G401 (cell line): ENCODE measurements at regions not wholly inside any gene's neighbourhood (a gene's known extent, or its start where the extent isn't known, plus 50 kb on each side); places are given as distances from the start of the nearest gene placed in this dataset.

ENCODE experiments used
- DNase-seq: peaks from one replicate; pipeline ENCODE4 v3.0.0-alpha.2; 2015; ENCODE audit warnings: low spot score
- in situ Hi-C: cut with HindIII; loops from 2 replicates; pipeline ENCODE4 v1.10.0; 2016; ENCODE audit warnings: low sequenced_read_pairs, mixed read lengths

DNA sequence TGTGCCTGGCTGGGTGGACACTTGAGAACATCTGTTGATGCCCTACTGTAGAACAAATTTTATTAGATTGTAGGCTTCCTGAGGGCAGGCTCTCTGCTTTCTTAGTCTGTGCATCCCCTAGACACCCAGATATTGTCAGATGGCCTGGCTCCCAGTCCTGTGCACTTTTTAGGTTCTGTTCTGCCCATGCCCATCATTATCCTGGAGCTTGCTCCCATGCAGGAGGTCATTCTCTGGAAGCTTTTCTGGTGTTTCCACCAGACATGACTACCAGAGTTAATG, 213.3 kb downstream of the MYCN start:
- in situ Hi-C loops = no loop called here

DNA sequence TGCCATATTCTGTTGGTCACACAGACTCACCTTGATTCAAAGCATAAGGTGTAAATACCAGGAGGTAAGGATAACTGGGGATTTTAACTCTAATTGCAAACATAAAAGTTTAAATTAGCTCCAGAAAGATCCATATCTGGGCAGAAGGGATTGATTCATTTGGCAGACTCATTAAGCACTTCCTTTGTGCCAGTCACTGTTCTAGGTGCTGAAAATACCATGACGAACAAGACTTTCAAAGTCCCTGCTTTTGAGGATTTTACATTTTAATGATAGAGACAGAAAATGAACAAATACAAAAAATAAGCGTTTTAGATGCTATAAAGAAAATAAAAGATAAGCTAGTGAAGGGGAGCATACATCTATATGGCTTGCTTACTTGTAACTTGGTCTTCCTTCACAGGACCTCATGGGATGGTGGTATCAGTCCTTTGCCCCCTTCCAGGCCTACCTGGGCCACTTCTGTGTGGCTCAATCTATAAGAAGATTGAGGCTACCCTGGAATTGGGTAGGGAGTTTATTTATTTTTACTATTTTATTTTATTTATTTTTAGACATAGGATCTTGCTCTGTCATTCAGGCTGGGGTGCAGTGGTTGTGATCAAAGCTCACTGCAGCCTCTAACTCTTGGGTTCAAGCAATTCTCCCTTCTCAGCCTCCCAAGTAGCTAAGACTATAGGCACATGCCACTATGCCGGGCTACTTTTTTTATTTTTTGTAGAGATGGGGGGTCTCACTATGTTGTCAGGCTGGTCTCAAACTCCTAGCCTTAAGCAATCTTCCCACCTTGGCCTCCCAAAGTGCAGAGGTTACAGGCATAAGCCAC, 212.8 kb downstream of the MYCN start:
- in situ Hi-C loops = no loop called here
- DNase-seq = no peak

More for the DNA sequence above, 213.3 kb downstream of the MYCN start:
- no peak for DNase-seq

DNA sequence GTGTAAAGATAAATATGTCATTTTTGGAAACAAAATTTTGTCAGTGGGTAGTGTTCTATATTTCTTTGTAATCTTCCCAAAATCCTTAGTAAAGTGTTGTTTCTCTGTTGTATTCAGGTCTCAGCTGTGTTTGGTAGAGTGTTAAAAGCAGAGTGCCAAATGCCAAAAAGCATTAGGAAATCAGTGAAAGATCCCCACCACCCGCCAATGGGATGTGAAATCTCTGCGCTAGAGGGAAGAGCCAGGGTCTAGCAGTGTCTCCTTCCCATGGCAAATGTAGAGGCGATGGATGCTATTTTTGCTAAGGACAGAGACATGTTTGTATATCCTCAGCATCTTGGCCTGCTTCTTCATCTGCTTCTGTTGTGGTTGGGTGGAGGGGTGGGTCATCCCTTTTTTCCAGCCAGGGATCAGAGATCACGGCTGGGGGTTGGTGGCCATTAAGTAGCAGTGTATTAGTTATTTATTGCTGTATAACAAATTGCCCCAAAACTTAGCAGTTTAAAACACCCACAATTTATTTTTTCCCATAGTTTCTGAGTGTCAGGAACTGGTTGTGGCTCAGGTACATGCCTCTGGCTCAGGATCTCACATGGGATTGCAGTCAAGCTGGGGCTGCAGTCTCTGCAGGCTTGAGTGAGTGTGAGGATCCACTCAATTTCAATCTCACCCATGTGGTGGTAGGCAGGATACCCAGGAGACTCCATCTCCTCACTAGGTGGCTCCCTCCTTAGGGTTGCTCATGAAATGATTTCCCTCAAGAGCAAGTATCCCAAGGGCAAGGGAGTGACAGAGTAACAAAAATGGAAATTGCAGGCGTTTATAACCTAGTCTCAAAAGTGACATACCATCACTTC, 211.9 kb downstream of the MYCN start:
- DNase-seq = no peak

DNA sequence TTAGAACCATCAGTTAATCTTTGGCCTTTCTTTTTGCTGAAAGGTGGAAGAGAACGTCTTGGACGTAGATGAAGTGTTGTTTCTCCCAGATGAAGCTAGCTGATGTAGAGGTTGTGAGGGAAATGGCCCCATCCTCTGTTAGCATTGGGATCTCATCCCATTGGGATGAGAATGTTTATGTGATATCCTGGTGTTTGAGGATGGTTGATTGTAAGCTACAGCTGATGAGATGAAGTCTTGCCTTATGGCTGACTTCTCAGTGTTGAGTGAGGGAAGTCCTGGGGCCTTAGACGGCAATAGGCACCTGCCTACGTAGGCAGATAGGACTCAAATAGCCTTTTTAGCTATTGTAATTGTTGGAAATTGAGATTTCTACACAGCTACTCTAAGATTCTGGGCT, 211.3 kb downstream of the MYCN start:
- no peak for DNase-seq

More for the DNA sequence above, 211.9 kb downstream of the MYCN start:
- in situ Hi-C loops = no loop called here

DNA sequence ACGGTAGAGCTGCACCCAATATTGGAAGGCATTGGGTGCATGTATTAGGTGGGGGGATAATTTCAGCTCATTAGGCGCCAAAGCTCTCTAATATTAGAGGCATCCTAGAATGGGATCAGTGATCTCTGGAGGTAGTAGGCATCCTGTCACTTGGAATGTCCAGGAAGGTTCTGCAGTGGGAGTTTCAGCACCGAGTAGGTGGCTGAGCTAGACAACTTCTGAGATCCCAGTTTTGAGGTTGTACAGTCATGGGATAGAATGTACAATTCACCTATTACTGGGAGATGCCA, 210.9 kb downstream of the MYCN start:
- in situ Hi-C loops = no loop called here
- DNase-seq = no peak

More for the DNA sequence above, 211.3 kb downstream of the MYCN start:
- in situ Hi-C loops = no loop called here

DNA sequence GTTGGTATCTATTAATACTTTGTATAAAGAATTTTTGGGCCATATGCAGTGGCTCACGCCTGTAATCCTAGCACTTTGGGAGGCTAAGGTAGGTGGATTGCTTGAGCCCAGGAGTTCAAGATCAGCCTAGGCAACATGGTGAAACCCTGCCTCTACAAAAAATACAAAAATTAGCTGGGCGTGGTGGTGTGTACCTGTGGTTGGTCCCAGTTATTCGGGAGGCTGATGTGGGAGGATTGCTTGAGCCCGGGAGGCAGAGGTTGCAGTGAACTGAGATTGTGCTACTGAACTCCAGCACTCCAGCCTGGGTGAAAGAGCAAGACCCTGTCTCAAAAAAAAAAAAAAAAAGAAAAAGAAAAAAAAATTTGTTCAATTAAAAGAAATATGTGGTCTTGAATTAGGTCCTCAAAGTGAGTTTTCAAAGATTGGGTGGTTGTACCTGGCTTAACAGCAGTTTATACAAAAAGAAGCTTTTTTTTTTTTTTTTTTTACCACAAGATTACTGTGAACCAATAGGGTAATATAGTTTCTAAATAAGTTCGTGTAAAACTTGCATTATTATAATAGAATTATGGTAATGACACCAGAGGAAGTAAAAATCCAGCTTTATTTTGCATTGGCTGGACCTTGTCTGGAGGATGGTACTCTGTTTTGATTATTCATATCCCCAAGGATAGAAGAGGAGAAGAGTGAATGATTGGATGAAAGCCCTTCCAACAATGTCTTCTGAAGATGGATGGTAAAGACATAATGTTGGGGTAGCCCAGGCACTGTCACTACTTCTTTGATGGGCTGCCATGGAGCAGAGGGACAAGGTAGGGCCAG, 210.3 kb downstream of the MYCN start:
- DNase-seq = no peak

DNA sequence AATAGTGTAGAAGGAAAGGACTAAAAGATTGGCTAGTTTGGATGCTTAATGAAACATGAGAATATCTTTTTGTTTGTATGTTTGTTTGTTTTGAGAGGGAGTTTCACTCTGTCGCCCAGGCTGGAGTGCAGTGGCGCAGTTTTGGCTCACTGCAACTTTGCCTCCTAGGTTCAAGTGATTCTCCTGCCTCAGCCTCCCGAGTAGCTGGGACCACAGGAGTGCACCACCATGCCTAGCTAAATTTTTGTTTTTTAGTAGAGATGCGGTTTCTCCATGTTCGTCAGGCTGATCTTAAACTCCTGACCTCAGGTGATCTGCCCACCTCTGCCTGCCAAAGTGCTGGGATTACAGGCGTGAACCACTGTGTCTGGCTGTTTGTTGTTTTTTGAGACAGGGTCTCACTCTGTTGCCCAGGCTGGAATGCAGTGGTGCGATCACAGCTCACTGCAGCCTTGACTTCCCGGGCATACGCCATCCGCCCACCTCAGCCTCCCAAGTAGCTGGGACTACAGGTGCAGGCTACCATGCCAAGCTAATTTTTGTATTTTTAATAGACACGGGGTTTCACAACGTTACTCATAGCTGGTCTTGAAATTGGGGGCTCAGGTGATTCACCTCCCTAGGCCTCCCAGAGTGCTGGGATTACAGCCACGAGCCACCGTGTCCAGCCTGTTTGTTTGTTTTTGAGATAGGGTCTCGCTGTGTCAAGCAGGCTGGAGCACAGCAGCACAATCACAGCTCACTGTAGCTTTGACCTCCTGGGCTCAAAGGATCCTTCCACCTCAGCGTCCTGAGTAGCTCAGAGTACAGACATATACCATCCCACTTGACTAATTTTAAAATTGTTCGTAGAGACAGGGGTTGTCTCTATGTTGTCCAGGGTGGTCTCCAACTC, 209.2 kb downstream of the MYCN start:
- in situ Hi-C loops = no loop called here
- DNase-seq = no peak

More for the DNA sequence above, 210.3 kb downstream of the MYCN start:
- in situ Hi-C loops = no loop called here

DNA sequence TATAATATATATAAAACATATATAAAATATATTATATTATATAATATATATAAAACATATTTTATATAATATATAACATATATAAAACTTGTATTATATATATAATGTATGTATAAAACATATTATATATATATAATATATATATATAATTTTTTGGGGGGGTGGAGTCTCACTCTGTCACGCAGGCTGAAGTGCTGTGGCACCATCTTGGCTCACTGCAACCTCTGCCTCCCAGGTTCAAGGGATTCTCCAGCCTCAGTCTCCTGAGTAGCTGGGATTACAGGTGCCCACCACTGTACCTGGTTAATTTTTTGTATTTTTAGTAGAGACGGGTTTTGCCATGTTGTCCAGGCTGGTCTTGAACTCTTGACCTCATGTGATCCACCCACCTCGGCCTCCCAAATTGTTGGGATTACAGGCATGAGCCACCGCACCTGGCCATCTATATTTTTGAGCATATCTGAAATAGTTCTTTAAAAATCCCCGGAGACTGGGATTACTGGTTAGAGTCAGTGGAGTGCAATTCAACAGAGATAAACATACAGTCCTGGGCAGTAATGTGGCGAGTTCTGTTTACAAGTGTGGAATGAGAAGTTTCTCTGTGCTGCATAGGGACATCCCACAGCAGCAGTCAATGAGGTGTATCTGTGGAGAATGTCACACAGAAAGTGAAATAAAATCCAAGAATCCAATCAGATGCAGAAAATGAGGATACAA, 208.4 kb downstream of the MYCN start:
- DNase-seq = no peak
- in situ Hi-C loops = no loop called here

DNA sequence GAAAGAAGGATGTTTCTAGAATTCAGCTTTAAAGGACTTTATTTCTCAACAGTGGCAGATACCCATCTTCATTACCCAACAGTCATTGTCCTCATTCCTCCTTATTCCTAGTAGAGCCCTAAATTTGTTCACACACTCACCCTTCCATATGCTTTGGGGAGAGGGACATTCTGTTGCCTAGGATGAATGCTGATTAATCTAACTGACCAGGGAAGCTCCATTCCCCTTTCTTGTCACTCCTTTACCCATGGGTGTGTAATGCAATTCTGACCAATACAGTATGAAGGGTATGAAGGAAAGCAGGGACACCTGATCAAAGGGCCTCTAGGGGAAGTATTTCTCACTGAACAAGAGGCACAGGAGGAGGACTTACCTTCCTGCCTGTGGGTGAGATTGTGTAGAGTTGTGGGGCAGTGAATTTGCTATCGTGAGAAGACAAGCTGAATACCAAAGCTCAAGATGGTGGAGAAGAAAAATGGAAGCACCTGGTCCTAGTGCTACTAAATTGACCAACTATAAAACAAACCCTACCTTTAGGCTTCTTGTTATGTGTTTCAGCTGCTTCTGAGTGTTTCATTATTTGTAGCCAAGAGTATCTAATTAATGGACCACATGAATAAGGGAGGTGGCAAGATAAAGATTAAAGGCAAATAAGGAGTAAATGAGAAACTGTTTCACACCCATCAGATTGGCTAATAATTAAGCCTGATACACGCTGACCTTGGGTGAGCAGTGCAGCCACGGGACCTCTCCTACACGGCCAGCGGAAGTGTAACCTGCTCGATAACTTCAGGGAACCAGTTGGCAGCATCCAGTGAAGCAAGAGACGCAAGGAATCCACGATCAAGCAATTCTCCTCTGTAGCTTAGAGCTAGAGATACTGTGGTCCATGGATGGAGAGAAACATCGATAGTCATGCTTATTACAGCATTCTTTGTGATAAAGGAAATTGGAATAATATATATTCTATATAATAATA, 202.3 kb downstream of the MYCN start:
- no peak for DNase-seq
- in situ Hi-C loops = no loop called here

DNA sequence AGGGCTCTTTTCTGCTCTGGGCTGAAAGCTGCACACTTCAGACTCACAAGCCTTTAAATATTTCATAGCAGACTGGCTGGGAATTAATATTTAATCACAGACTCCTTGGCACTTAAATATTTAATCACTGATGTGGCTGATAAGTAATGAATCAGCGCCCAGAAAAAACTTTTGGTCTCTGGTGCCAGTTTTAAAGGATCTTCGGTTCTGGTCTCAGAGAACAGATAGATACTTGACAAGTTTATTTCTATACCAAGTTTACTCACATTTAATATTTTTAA, 201.2 kb downstream of the MYCN start:
- no peak for DNase-seq
- in situ Hi-C loops = no loop called here

DNA sequence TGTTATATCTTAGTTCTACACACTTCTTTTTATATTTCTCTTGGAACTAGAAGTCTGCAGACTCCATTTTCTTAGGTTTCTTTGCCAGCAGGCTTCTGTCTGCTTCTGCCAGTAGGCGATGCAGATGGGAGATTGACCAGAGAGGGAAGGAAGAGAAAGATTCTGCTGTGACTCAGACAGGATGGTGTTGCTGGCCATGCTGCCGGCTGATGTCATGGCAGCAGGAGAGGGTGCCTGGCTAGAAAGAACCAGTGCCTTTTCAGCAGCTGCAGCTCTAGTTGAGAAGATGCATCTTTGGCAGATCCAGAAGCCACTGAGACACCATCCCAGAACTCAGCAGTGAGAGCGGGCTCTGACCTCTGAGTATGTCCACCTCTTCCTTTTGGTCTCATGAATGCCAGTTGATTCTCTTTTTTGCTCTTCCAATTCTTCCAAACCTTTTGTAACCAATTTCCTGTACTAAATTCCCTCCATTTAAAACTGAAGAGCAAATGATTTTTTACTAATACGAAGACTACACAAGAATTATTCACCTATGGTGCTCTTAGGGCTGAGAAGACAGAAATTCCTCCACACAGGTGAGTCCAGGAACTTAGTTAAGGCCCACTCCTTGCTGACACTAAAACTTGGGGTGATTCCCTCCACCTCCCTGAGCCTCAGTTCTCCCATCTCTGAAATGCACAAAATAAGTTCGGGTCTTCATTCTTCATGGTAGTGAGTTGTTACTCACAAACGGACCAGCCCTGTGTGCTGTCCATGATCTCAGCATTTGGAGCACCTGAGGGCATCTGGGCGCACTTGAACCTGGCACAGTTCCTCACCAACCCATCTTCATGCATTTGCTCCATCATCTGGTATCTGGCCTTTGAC, 200.7 kb downstream of the MYCN start:
- no peak for DNase-seq
- in situ Hi-C loops = no loop called here

DNA sequence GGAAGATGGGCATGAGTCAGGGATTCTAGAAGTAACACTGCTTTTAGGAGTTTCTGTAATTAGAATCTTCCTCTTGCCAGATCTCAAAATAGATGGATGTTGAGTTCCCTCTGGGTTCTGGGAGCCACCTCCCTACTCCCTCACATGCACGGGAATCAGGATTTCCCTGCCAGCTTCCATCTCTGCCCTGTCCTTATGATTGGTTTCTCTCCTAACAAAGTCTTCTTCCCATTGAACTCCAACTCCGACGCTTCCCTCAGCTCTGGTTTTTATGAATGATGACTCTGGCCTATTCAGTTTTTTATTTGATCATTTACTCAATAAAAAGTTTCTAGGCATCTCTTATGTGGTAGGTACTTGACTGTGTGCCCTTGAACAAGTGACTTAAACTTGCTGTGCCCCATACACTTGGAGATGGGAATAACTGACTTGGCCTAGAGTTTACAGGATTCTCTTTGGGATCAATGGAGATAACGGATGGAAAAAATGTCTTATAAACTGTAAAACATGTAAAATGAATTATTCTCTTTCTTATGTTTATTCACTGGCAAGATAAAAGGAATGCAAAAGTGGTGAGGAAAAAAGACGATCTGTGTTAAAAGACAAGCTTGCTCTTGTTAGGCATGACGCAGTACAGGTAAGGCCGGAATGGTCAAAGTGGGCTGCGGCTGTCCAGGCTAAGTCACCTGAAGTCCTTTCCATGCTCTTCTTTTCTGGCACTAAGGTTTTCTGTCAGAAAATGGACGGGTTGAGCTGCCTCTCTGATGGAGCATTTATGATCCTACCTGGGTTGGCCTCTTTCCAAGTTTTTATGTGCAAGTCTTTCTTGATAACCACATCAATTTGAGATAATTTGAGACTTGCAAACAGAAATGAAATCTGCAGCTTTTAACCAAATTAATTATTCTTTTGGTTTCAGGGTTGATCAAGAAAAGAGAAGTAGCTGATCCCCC, 199.6 kb downstream of the MYCN start:
- DNase-seq = no peak
- in situ Hi-C loops = no loop called here

DNA sequence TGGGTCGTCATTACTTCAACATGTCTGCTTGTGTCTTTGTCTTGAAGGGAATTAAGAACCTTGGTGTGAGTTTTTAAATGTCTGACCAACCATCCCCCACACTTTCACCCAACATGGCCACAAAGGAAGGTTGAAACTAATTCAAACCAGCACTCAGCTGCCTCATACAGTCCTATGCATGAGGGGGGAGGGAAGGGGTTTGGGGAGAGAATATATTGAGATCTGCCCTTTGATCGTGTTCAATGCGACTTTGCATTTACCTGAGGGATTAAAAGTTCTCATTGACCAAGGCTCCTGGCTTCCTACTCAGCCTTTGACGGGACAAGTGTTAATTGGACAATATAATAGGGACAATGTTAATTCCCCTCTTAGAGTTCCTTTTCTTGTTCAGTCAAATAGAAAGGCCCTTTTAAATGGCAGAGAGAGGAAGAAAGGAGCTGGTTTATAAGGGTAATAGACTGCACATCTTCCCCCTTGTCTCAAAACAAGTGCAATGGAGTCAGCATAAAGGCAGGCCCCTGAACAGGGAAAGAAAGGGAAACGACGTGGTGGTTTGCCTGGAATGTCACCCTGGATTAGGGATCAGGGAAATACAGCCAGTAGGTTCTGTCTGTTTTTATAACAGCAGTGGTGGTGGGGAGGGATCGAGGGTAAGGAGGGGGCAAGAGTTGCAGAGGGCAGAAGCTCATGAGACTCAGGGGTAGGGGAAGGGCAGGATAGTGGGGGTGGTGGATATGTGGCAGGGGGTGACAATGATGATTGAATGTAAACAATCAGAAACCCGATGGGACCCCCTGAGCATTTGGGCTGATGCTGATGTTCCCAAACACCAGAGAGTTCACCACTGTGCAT, 198.7 kb downstream of the MYCN start:
- no peak for DNase-seq
- in situ Hi-C loops = no loop called here

DNA sequence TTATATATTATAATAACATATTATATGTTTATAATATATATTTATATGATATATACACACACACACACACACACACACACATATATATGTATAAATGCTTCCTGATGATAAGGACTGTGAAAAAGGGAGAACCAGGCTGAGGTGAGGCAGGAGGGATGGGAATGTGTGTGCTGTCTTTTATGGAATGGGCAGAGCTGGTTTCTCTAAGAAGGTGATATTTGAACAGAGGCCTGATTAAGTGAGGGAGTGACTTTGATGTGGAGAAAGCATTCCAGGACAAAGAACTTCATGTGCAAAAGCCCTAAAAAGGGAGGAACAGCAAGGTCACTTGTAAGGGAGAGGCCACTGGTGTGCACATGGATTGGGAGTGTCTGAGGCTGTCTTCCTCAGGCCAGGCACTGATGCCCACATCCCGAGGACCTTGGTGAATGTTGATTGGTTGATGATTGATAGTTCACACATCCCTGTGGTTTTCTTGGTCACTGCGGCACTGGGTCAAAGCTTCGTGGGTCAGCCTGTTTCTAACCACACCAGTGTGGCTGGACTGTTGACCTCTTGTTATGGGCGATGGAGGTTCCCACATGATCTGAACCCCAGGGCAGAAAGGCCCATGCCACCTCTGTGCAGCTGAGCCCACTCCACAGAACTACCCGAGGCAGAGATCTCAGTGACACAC, 196.9 kb downstream of the MYCN start:
- DNase-seq = no peak
- in situ Hi-C loops = no loop called here
